Stimulated activated CD4-positive, alpha-beta T cell treated with anti-CD3 and anti-CD28 coated beads, Interleukin-15, amount 100 ng/mL, for 1 hour (primary cell): ENCODE measurements at regions not wholly inside any gene's neighbourhood (a gene's known extent, or its start where the extent isn't known, plus 50 kb on each side); places are given as distances from the start of the nearest gene placed in this dataset.

Source experiments
- DNase-seq, 2 donors: peaks; one replicate each; pipeline ENCODE4 v3.0.0-alpha.2; 2020; ENCODE audit warnings: low read depth in 1 of 2, low spot score in 1 of 2

- no peak for DNase-seq
Measured at GRCh38 chr10:88126699-88127098, 263.3 kb downstream of the PTEN start.

- DNase-seq: no peak
Measured at GRCh38 chr10:88127269-88127668, 263.8 kb downstream of the PTEN start.

GRCh38 chr10:88127766-88128165, 264.3 kb downstream of the PTEN start:
- no peak for DNase-seq

GRCh38 chr10:88129013-88129412, 265.6 kb downstream of the PTEN start:
- DNase-seq: no peak

DNA sequence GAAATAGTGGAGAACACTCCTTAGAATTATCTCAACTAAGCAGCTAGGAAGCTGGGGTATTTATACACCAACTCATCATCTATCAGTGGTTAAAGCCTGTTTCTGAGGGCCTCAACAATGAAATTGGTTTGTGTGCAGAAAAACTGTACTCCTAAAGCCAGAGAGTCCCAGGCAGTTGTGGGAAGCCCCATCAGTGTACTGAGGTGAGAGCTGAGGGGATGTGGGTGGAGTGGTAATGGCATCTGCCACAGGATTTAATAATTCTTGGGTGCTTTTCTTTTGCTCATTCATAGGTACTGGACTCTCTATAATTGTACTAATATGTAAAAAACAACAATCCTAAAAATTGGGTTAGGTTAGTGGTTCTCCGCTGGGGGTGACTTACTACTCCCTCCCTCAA, 267.5 kb downstream of the PTEN start:
- DNase-seq: no peak

DNA sequence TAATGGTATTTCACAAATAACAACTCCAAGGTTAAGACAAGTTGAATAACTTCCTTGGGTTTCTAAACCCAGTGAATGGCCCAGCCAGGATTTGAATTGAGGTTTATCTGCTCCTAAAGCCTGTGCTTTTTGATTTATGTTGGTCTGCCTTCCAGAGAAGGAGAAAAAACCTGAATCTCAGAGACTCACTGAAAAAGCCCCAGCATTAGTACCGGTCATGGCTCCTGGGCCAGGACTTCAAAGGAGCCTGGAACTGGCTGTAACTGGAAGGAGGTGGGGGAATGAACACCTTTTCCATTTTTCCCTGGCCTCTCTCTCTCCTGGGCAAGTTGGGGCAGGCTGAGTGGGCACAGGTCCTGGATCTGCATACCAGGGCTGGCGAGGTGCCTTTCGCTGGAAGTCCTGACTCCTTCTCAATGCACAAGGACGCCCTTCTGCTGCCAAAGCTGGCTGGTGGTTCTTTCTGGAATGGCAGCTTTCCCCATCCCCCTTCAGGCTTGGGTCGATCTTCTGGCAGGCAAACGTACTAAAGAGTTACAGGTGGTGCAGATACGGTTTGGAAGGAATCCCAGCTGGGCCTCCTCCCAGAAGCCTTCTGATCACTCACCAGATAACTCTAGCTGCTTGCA, 268.2 kb downstream of the PTEN start:
- DNase-seq: no peak

DNA sequence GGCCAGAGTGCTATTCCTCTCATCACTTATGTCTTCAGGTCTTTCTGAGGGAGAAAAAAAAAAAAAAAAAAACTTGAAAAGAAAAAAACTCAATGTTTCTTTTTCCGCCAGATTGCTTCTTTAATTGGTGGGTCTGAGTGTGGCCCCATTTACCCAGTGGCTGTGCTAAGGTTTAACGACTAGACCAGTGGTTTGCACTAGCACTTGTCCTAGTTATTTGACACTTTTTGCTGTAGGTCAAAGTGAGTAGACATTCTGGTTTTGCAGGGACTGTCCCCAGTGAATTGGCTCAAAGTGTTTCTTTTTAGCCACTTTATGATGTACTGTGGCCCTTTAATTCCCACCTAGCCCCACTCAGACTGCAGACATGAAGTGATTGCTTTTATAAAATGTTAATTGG, 273.3 kb downstream of the PTEN start:
- DNase-seq: no peak

- DNase-seq: no peak
Measured at GRCh38 chr10:88138319-88138848, 275.0 kb downstream of the PTEN start.

- no peak for DNase-seq
Measured at GRCh38 chr10:88147000-88147798, 283.8 kb downstream of the PTEN start.

GRCh38 chr10:88149906-88150305, 286.5 kb downstream of the PTEN start:
- no peak for DNase-seq

GRCh38 chr10:88150339-88150738, 286.9 kb downstream of the PTEN start:
- no peak for DNase-seq

DNA sequence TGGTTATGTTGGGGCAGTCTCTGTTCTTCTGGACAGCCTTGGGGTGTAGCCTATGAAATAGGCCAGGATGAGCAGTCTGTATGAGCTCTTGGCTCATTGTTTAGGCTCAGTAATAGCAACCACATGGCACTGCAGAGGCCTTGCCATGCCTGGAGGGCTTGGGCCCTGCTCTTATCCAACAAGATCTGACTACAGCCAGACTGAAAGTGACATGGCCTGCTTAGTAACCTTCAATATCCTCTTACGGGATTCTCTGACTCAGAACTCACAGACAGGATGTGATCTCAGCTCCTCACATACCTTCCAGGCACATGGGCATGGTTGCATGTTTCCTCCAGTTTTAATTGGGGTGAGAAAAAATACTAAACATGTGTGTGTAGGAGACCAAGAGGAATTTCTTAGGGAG, 289.3 kb downstream of the PTEN start:
- peak in 1 of 2 donors; percentile 3 for DNase-seq

DNA sequence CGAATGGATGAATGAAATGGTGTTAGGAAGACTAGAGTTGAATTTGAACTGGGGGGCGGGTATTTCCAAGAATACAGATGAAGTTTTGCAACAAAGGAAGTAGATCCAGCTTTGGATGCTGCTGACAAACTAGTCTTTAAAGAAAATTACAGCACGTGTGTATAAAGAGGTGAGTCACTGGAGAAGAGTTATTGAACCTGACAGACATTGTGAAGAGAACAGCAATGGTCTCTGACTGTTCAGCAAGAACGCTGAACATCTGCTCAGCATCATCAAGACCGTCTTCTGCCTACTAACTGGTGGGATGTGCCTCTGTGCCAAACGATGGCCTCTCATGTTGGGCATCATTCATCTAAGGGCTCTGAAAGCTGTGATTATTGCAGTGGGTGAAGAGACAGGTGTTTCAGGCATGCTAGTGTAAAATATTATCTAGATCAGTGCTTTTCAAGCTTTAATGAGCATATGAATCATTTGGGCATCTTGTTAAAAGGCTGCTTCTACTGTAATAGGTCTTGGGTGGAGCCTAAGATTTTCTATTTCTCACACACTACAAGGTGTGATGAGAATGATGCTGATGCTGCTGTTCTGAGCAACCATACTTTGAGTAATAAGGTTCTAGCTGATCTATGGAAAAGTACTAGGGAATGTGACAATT, 291.3 kb downstream of the PTEN start:
- DNase-seq: no peak

DNA sequence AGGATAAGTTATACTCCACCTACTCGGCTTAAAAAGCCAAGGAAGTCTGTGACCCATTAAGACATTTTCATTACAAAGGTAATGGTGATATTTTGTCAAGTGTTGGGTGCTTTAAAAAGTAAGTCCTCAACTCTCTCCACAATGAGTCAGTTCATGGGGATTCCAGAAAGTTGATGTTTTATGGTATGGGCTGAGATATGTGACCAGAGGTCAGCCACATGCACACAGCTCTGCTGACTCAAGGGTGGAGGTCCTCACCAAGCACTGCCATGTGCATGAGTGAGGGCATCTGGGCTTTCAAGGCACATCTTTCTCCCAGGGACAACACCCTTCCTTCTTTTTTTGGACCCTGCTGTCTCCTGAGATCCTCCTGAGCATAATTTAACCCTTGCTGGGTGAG, 292.9 kb downstream of the PTEN start:
- no peak for DNase-seq

- no peak for DNase-seq
Measured at GRCh38 chr10:88157981-88158465, 294.6 kb downstream of the PTEN start.

- DNase-seq: no peak
Measured at GRCh38 chr10:88158526-88159122, 295.2 kb downstream of the PTEN start.

DNA sequence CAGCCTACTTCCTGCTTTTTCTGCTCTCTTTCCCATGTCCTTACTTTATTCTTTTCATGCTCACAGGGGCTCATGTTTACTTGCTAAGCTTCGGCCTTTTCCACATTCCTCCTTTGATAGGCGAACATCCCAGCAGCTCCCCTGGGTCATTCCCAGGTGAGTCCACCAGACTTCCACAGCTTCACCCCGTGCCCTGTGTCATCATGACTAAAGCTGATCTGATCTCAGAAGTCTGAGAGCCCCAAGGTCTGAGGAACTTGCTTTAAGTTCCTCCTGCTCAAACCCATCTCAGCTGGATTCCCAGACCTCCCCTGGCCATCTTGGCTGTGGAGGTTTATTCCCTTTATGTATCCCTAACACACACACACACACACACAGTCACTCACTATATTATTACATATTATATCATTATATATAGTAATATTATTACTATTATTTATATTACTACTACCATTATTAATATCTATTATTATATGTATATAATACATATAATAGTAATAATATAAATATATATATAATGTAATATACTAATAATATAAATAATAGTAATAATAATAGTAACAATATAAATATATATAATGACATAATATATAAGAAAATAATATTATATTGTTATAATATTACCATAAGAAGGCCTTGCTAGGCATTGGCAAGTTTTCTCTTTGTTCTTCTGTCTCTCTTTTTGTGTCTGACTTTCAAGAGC, 295.9 kb downstream of the PTEN start:
- DNase-seq: no peak

DNA sequence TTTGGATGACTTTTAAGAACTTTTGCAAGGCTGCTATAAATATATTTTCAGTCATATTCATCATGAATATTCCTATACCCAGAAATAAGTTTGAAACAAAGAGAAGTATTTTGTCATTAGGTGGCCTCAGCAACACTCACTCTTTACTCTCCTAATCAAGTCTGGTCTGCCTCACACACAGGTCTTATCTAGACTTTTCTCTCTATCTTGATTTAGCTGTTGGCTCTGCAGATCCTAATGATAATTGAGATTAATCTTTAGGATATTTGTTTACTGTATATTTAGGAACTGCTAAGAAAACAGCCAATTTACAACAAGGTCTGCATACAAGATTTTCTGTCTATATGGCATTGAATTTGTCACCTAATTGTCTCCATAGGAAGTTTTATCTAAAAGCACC, 297.6 kb downstream of the PTEN start:
- DNase-seq: no peak

DNA sequence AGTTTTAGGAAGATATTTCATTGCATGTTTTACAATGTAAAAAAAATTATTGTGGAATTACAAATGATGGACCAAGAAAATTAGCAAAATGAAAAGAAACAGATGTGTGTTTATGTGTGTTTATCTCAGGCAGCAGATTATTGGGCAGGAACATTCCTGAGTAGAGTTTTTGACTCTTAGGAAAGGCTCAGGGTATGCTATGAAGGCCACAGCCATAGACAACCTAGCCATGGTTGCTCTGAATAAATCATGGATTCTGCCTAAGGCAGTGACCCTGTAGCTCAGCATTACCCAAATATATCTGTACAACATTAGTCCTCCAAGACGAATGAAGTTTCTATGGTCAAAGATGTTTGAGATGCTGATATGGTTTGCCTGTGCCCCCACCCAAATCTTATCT, 298.3 kb downstream of the PTEN start:
- no peak for DNase-seq

DNA sequence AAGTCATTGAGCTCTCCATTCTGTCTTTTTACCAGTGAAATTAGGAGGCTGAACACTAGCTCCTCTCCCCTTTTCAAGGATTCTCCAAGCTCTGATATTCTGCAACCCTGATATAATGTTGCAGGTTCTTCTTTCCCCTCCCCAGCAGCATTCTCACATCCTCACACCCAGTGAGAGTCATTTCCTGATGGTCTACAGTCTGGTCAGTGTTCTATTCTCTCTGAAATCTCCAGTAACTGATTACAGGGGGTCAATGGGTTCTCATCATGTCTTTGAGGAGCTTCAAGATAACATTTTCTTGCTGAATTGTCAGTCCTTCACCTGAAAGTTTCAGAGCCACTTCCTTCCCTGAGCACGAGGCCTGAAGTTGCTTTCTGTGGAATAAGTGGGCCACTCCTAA, 299.4 kb downstream of the PTEN start:
- no peak for DNase-seq

DNA sequence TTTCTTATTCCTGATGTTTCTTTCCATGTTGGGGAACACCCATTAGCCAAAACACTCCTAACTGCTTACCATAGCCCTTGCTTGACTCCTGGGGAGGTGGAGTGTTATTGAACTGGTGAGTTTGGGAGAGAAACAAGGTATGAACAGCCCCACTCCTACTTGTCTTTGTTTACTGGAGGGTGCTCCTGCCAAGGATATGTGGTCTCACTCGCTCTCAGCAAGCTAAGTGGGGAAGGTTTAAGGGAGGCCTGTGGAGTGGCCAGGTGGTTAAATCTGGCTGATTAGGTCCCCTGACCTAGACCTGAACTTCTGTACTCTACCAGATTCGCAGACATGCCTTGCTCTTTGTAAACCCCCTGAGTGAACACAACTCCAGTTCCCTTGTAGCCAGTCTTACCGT, 300.1 kb downstream of the PTEN start:
- DNase-seq: no peak
